PC-3 (cell line): ENCODE measurements at regions not wholly inside any gene's neighbourhood (a gene's known extent, or its start where the extent isn't known, plus 50 kb on each side); places are given as distances from the start of the nearest gene placed in this dataset.

ENCODE experiments used
- CTCF ChIP-seq: fragments of 300-600 bp; sonication (generic); conservative IDR thresholded peaks from 2 replicates; pipeline ENCODE4 v1.5.1; 2017; ENCODE audit warnings: antibody characterized with exemption, low read depth, mild to moderate bottlenecking, low read length
- EZH2 ChIP-seq: fragments of 300-600 bp; sonication (generic); IDR thresholded peaks from one replicate; pipeline ENCODE4 v1.6.1; 2017; ENCODE audit warnings: antibody characterized with exemption, mild to moderate bottlenecking, low read length; ENCODE audit not compliant: unreplicated experiment
- EZH2phosphoT487 ChIP-seq: fragments of 300-600 bp; sonication (generic); IDR thresholded peaks from 2 replicates; pipeline ENCODE4 v1.6.1; 2018; ENCODE audit warnings: mild to moderate bottlenecking, antibody characterized with exemption, low read length, borderline replicate concordance

- TF ChIP-seq CTCF: no peak
- TF ChIP-seq EZH2: no peak
- TF ChIP-seq EZH2phosphoT487: no peak
Observed at GRCh38 chr9:73558471-73558870, 406.8 kb downstream of the ANXA1 start.
